ENCODE measurements at regions not wholly inside any gene's neighbourhood (a gene's known extent, or its start where the extent isn't known, plus 50 kb on each side); places are given as distances from the start of the nearest gene placed in this dataset.

GRCh38 chr9:78605041-78606000 is 308.4 kb downstream of the PSAT1 start:
- no peak for FAIRE-seq

GRCh38 chr9:78606001-78606379 is 309.1 kb downstream of the PSAT1 start:
- no peak for FAIRE-seq

- no peak for FAIRE-seq
Measured at GRCh38 chr9:78607853-78608252, 310.9 kb downstream of the PSAT1 start.

GRCh38 chr9:78609450-78609849 is 312.5 kb downstream of the PSAT1 start:
- FAIRE-seq = no peak

GRCh38 chr9:78612091-78612490 is 315.2 kb downstream of the PSAT1 start:
- no peak for FAIRE-seq

- FAIRE-seq = no peak
Measured at GRCh38 chr9:78613006-78613405, 316.1 kb downstream of the PSAT1 start.

- FAIRE-seq = no peak
Measured at GRCh38 chr9:78614892-78615291, 318.0 kb downstream of the PSAT1 start.

GRCh38 chr9:78615372-78615771 is 318.4 kb downstream of the PSAT1 start:
- FAIRE-seq = no peak

- FAIRE-seq = no peak
Measured at GRCh38 chr9:78618735-78619134, 321.8 kb downstream of the PSAT1 start.

- no peak for FAIRE-seq
Measured at GRCh38 chr9:78620303-78620702, 323.4 kb downstream of the PSAT1 start.

- peak; percentile 65 for FAIRE-seq
Measured at GRCh38 chr9:78620764-78621163, 323.8 kb downstream of the PSAT1 start.

- FAIRE-seq = no peak
Measured at GRCh38 chr9:78622126-78622525, 325.2 kb downstream of the PSAT1 start.

- FAIRE-seq = no peak
Measured at GRCh38 chr9:78626971-78627370, 330.0 kb downstream of the PSAT1 start.

GRCh38 chr9:78630966-78631365 is 334.0 kb downstream of the PSAT1 start:
- no peak for FAIRE-seq

- FAIRE-seq = no peak
Measured at GRCh38 chr9:78640728-78641127, 343.8 kb downstream of the PSAT1 start.

GRCh38 chr9:78644359-78644758 is 347.4 kb downstream of the PSAT1 start:
- FAIRE-seq = no peak

GRCh38 chr9:78654324-78654723 is 357.4 kb downstream of the PSAT1 start:
- no peak for FAIRE-seq

GRCh38 chr9:78663369-78663768 is 366.4 kb downstream of the PSAT1 start:
- FAIRE-seq = no peak

GRCh38 chr9:78664370-78664769 is 367.4 kb downstream of the PSAT1 start:
- FAIRE-seq = no peak

GRCh38 chr9:78666818-78667414 is 370.0 kb downstream of the PSAT1 start:
- no peak for FAIRE-seq

GRCh38 chr9:78668148-78668832 is 371.4 kb downstream of the PSAT1 start:
- FAIRE-seq = peak; percentile 96

GRCh38 chr9:78669591-78669990 is 372.7 kb downstream of the PSAT1 start:
- FAIRE-seq = no peak

GRCh38 chr9:78671785-78672184 is 374.9 kb downstream of the PSAT1 start:
- FAIRE-seq = no peak

- FAIRE-seq = peak; percentile 99
Measured at GRCh38 chr9:78674874-78675273, 377.9 kb downstream of the PSAT1 start.

Data from islet of Langerhans (tissue), 1 donor.